Kidney (tissue), 13 donors: ENCODE measurements at regions not wholly inside any gene's neighbourhood (a gene's known extent, or its start where the extent isn't known, plus 50 kb on each side); places are given as distances from the start of the nearest gene placed in this dataset.

ENCODE experiments used
- DNase-seq, 5 donors: peaks; one replicate each; pipeline ENCODE4 v3.0.0-alpha.2; 2013 to 2020
- FAIRE-seq: peaks from 2 replicates; lab custom pipeline; 2012; peaks lifted over from hg19 to GRCh38; lab: Jason Lieb, UNC
- H3K27ac ChIP-seq, 2 donors: one replicate each; pipeline ENCODE4 v1.7.0; 2013; ENCODE audit warnings: low read depth in 2 of 2, low read length in 2 of 2, inconsistent platforms in 1 of 2
- H3K27me3 ChIP-seq: one replicate; pipeline ENCODE4 v1.7.1; 2013; ENCODE audit warnings: low read length, inconsistent platforms; ENCODE audit not compliant: control insufficient read depth, insufficient read depth
- H3K36me3 ChIP-seq, 3 donors: one replicate each; pipeline versions ENCODE4 v1.7.0 to v1.7.1; 2013; ENCODE audit warnings: low read length in 3 of 3, control low read depth in 1 of 3, inconsistent platforms in 1 of 3; ENCODE audit not compliant: insufficient read depth in 3 of 3, control insufficient read depth in 2 of 3
- H3K4me1 ChIP-seq, 3 donors: one replicate each; pipeline versions ENCODE4 v1.7.0 to v1.7.1; 2013; ENCODE audit warnings: low read length in 3 of 3, inconsistent platforms in 1 of 3, low read depth in 1 of 3; ENCODE audit not compliant: control insufficient read depth in 2 of 3, insufficient read depth in 2 of 3
- H3K4me3 ChIP-seq, 3 donors: one replicate each; pipeline versions ENCODE4 v1.7.0 to v1.8.1; 2013; ENCODE audit warnings: low read length in 3 of 3, control low read depth in 1 of 3, inconsistent platforms in 1 of 3
- H3K9ac ChIP-seq, 3 donors: one replicate each; pipeline versions ENCODE4 v1.7.0 to v1.7.1; 2013; ENCODE audit warnings: low read length in 3 of 3, control low read depth in 1 of 3, inconsistent platforms in 1 of 3
- H3K9me3 ChIP-seq, 3 donors: one replicate each; pipeline versions ENCODE4 v1.7.0 to v1.7.1; 2013; ENCODE audit warnings: low read length in 3 of 3, control low read depth in 1 of 3, inconsistent platforms in 1 of 3; ENCODE audit not compliant: control insufficient read depth in 2 of 3, insufficient read depth in 1 of 3
- CTCF ChIP-seq: IDR thresholded peaks from 3 replicates; pipeline ENCODE4 v1.5.1; 2012; ENCODE audit warnings: mild to moderate bottlenecking, moderate library complexity, borderline replicate concordance; ENCODE audit not compliant: insufficient read depth; ENCODE audit errors: extremely low read depth
- intact Hi-C: fragments of 100-400 bp; cut with DNase I; formaldehyde crosslinking; loops from one replicate; pipeline ENCODE4 v1.11.1; 2022
- donor health status: control.
- donor health status: control.
- donor health status: control.
- donor health status: control.
- donor health status: control.
- donor health status: DM: yes; HTN: yes; CAD: no.
- donor health status: Normal renal cell carcinoma (clear cell type).

GRCh38 chr16:79811541-79811940 is 211.0 kb upstream of the MAF start:
- intact Hi-C loops = no loop called here
- H3K36me3 ChIP-seq = no peaks in the 10 kb centered on the region
- FAIRE-seq (no peak), DNase-seq (peak in 1 of 5 donors; percentile 34)
- no peaks in the 10 kb centered on the region for H3K27me3 ChIP-seq
- H3K27ac ChIP-seq = no peak overlapping the region
- H3K9me3 ChIP-seq = no peaks in the 10 kb centered on the region
- H3K4me3 ChIP-seq = no peak overlapping the region
- TF ChIP-seq CTCF = no peak
- no peak overlapping the region for H3K9ac ChIP-seq
- no peaks in the 10 kb centered on the region for H3K4me1 ChIP-seq

GRCh38 chr16:79810449-79811189 is 210.1 kb upstream of the MAF start:
- intact Hi-C loops = no loop called here
- H3K9ac ChIP-seq = no peak overlapping the region
- no peaks in the 10 kb centered on the region for H3K9me3 ChIP-seq
- H3K27me3 ChIP-seq = no peaks in the 10 kb centered on the region
- TF ChIP-seq CTCF = no peak
- DNase-seq (no peak), FAIRE-seq (no peak)
- H3K4me1 ChIP-seq = no peaks in the 10 kb centered on the region
- H3K27ac ChIP-seq = no peak overlapping the region
- H3K36me3 ChIP-seq = no peaks in the 10 kb centered on the region
- no peak overlapping the region for H3K4me3 ChIP-seq

- no peaks in the 10 kb centered on the region for H3K36me3 ChIP-seq
- FAIRE-seq = no peak
- DNase-seq = no peak
- intact Hi-C loops = no loop called here
- TF ChIP-seq CTCF = no peak
- H3K27ac ChIP-seq = no peak overlapping the region
- no peak overlapping the region for H3K9ac ChIP-seq
- H3K27me3 ChIP-seq = no peaks in the 10 kb centered on the region
- no peak overlapping the region for H3K4me3 ChIP-seq
- no peaks in the 10 kb centered on the region for H3K4me1 ChIP-seq
- no peaks in the 10 kb centered on the region for H3K9me3 ChIP-seq
These were observed 208.8 kb upstream of the MAF start for GRCh38 chr16:79809376-79809775.
